B cell (primary cell): ENCODE measurements at regions not wholly inside any gene's neighbourhood (a gene's known extent, or its start where the extent isn't known, plus 50 kb on each side); places are given as distances from the start of the nearest gene placed in this dataset.

Experiments used
- EZH2 ChIP-seq: IDR thresholded peaks from 2 replicates; pipeline ENCODE4 v1.6.1; 2012; ENCODE audit warnings: borderline replicate concordance, low read depth, mild to moderate bottlenecking, moderate library complexity, low read length; ENCODE audit not compliant: insufficient read depth, poor library complexity, severe bottlenecking
- TF ChIP-seq, protein P1 (sequence below): fragments of 200-600 bp; IDR thresholded peaks from one replicate; pipeline ENCODE4 v1.8.0; 2022; ENCODE audit warnings: antibody characterized with exemption, mild to moderate bottlenecking

DNA sequence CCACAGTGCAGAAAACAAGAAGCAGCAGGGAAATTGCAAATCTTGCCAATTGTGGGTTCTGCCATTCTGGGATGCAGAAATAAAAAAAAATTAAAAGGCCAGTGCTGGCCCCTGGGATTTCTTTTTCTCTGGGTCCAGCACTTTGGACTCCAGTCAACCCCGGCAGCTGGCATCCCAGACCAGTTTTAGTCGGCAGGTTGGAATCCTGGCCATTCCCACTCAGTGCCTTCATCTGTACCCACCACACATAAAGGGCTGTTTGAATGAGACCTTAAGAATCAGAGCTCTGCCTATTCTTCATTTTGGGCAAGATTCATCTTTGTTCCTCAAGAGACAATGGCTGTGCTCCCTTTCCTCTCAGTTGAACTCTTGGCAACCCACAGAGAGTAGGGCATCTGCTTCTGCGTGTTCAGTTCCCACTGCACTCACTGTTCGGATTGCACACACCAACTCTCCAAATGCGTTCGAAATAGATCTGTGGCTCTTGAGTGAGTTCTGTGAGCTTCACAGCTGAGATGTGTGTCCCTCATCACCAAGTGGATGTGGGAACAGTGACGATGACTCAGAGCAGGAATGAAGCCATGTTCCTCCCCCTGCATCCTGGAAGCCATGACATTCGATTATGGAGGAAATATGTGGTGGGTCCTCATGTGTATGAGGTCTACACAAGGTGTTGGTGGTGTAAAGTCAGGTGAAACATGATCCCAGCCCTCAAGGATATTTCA lies 63.0 kb upstream of the EGFR start:
- TF ChIP-seq, protein P1, sequence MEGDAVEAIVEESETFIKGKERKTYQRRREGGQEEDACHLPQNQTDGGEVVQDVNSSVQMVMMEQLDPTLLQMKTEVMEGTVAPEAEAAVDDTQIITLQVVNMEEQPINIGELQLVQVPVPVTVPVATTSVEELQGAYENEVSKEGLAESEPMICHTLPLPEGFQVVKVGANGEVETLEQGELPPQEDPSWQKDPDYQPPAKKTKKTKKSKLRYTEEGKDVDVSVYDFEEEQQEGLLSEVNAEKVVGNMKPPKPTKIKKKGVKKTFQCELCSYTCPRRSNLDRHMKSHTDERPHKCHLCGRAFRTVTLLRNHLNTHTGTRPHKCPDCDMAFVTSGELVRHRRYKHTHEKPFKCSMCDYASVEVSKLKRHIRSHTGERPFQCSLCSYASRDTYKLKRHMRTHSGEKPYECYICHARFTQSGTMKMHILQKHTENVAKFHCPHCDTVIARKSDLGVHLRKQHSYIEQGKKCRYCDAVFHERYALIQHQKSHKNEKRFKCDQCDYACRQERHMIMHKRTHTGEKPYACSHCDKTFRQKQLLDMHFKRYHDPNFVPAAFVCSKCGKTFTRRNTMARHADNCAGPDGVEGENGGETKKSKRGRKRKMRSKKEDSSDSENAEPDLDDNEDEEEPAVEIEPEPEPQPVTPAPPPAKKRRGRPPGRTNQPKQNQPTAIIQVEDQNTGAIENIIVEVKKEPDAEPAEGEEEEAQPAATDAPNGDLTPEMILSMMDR, result no peak
- TF ChIP-seq EZH2, result no peak
